ENCODE measurements at regions not wholly inside any gene's neighbourhood (a gene's known extent, or its start where the extent isn't known, plus 50 kb on each side); places are given as distances from the start of the nearest gene placed in this dataset.
"Not testable (repeated sequence)": the region's sequence is repeated elsewhere in the genome, so short reads cannot be mapped to it uniquely, and the experiment has no call there.

DNA sequence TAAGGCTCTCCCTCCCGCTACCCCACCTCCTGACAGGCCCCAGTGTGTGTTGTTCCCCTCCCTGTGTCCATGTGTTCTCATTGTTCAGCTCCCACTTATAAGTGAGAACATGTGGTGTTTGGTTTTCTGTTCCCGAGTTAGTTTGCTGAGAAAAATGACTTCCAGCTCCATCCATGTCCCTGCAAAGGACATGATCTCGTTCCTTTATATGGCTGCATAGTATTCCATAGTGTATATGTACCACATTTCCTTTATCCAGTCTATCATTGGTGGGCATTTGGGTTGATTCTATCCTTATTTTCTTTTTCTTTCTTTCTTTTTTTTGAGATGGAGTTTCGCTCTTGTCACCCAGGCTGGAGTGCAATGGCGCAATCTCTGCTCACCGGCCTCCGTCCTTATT, 57.8 kb upstream of the RASSF3 start:
- not testable (repeated sequence) for DNase-seq (ENCODE audit: low read depth)

DNA sequence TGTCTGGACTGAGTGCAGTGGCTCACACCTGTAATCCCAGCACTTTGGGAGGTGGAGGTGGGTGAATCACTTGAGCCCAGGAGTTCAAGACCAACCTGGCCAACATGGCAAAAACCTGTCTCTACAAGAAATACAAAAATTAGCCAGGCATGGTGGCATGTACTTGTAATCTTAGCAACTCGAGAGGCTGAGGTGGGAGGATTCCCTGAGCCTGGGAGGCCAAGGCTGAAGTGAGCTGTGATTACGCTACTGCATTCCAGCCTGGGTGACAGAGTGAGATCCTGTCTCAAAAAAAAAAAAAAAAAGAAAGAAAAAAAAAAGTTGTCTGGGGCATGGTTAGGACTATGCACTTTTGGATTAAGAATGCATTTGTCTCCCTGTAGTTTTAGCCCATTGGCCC, 56.6 kb upstream of the RASSF3 start:
- not testable (repeated sequence) for DNase-seq (ENCODE audit: low read depth)

DNA sequence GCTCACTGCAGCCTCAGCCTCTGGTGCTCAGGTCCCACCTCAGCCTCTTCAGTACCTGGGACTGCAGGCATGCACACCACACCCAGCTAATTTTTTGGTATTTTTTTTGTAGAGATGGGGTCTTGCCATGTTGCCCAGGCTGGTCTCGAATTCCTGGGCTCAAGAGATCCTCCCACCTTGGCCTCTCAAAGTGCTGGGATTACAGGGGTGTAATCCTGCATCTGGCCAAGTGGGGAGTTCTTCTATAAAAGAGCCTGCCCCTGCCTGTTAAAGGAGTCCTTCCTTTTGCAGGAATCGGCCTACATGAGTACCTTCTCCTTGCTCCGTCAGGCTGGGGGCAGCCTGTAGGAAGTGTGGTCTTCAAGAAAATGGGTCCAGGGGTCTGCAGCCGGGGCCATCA, 54.1 kb upstream of the RASSF3 start:
- DNase-seq (ENCODE audit: low read depth), result no peak

DNA sequence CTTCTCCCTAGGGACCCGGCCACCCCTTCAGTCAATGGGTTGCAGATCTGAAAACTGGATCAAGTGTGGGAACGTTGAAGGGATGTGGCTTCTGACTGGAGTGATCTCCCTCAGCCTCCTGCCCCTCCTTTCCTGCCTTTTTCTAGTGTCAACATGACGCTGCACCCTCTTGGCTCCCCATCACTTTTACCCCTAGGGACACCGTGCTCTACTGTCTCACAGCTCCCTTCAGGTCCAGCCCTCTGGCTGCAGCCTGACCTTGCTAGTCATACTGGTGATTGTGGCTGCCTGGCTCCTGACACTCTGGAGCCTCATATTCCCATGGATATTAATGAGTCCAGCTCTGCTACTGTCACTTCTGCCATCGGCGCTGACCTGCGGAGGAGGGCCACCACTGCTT, 51.5 kb upstream of the RASSF3 start:
- DNase-seq (ENCODE audit: low read depth), result no peak

DNA sequence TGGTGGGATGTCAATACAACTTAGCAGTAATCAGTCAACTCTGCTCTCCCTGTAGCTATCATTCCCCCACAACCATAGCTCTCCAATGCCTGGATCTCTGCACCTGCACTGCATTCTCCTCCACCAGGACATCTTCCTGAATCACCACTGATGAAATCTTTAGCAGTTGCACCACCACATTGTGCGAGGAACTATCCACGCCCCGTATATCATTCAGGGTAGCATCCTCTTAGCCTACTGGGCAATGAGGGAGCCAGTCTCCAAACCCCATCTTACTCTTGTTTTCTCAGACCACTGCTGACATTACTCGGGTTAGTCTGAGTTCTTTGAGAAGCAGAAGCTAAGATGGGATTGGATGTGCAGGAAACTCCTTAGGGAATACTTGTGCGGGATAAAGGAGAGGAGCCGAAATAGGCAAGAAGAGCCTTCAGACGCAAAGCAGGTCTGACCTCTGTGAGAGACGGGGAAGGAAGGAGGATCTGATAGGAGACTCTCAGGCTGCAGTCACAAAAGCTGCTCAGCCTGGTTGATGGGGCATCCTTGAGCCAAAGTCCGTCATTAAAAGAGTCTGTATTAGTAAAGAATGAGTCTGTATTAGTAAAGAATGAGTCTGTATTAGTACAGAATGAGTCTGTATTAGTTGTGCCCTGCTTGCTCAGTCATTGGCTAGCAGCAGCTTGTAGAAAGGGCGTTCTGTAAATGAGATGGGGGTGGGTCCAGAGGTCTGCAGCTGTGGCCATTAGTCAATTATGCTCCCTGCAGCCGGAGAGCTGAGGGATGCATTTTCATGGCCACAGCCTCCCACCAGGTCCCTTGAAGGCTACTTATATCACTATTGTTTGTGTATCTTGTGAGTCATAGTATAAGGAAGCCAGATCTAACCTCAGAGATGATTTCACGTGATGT, 49.6 kb upstream of the RASSF3 start:
- peak; percentile 79 for DNase-seq (ENCODE audit: low read depth)

All from HS-5 (cell line).